ENCODE measurements at regions not wholly inside any gene's neighbourhood (a gene's known extent, or its start where the extent isn't known, plus 50 kb on each side); places are given as distances from the start of the nearest gene placed in this dataset.

DNA sequence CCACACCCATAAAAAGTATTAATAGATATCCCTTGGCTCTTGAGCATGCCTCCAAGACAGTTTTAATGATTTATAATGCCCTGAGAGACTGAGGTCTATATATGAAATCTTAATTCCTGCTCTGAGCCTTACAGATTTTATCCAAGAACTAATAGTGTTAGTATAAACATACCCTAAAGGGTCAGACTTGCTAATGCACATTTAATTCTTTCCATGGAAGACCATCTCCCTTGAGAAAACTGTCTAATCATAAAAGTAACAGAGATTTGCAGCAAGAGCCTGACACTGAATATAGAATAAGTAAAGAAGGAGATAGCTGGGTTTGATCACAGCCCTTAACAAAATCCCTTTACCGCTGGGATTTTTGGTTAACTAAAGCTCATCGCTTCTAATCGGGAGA is 650.8 kb upstream of the KLF12 start:
- no peak for DNase-seq (ENCODE audit: low read depth)

GRCh38 chr13:74778946-74779345 is 644.7 kb upstream of the KLF12 start:
- DNase-seq (ENCODE audit: low read depth): no peak

DNA sequence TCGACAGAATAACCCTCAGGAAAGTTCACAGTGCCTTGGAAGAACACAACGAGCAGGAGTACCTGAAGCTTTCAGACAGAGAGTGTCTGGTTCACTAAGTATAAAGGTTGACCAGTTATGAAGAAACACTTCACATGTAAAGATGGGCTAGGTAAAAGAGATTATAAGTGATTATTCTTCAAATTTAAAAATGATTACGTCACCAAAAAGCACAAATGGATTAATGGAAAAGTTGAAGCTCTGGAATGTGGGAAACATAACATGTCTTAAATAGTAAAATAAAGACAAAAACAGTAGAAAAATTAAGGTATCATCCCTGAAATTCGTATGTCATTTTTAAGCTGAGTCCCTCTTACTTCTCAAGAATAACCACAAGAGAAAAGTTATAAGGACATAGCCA is 643.9 kb upstream of the KLF12 start:
- DNase-seq (ENCODE audit: low read depth): no peak

GRCh38 chr13:74774264-74774663 is 640.1 kb upstream of the KLF12 start:
- DNase-seq (ENCODE audit: low read depth): no peak

DNA sequence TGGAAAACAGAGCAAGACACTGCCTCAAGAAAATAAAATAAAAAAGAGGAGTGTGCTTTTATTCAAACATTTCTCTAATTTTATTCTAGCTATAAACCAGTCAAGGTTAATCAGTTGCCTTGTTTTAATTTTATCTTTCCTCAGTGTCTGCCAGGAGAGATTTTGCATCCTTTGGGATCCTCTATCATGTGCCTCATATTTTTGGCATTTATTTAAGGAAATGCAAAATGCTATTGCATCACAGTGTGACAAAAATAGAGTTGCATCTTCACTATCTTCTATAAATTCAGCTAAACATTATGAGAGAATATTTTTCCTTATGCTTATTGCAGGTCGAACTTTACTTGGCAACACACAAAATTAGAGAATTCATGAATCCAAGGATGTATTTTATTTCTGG is 639.0 kb upstream of the KLF12 start:
- DNase-seq (ENCODE audit: low read depth): no peak

DNA sequence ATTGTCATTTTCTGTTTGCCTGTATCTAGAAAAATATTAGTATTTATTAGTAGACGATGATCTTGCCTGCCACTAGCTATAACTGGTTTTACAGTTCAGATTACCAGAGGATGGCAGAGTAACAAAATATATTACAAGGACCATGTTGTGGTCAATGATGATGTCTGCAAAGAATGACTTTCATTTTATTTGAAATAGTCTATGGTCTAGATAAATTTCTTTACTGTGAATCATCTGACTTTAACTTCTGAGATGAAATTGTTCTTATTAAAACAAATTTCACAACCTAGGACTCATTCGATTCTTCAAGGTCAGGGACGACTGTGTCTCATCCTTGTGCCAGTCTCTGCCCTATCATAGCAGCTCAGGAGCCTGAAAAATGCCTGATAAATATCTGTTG is 637.8 kb upstream of the KLF12 start:
- DNase-seq (ENCODE audit: low read depth): no peak

DNA sequence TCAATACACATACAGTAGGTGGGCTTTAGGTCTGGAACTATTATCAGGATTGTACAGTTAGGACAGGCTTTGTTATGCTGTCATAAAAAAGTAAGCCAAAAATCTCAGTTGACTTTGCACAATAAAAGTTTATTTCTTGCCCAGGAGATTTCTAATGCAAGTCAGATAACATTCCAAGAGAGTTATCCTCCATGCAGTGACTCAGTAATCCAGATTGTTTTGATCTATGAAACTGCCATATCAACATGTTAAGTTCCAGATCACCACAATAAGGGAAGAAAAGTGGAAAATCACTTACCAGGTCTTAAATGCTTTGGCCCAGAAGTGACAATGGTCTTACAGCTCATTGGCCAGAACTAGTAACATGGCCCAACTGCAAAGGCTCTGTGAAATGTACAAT is 636.2 kb upstream of the KLF12 start:
- DNase-seq (ENCODE audit: low read depth): no peak

DNA sequence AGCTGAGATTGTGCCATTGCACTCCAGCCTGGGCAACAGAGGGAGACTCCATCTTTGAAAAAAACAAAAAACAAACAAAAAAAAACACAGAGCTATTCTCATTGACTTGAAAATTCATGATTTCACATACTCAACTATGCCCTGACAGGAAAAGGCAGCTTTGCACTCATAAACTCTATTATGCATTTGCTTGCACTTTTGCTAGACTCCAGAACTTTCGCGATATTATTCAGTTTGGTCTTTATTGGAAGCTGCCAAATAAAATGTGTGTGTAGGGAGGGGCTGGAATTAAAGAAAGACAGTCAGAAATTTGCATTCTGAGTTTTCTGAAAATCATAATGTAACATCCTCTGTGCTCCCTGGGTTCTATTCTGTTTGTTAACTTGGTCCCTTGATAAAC is 635.1 kb upstream of the KLF12 start:
- no peak for DNase-seq (ENCODE audit: low read depth)

DNA sequence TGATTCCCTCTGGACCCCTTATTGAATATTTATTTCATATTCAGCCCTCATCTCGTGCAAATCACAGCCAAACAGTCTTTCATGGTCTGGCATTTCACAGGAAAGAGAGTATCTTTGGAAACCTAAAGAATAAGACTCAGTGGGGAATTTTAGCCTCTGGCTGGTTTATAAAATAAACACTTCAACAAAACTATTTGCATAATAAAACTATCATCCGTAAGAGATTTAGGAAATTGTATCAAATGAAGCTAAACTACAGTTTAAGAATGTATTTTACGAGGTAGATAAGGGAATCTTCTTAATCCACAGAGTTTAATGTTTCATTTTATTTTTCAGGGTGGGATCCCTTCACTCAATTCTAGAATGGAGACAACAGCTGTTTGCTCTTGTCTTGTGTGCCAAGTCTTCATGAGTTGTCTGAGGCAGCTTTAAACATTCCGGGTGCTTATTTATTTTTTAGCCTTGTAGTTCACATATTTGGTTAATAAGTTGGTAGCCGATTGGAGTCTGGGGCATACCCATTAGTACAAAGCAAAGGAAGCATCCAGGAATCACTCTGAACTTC is 634.4 kb upstream of the KLF12 start:
- DNase-seq (ENCODE audit: low read depth): no peak

- DNase-seq (ENCODE audit: low read depth): no peak
Measured at GRCh38 chr13:74767050-74767449, 632.8 kb upstream of the KLF12 start.

GRCh38 chr13:74765955-74766354 is 631.8 kb upstream of the KLF12 start:
- DNase-seq (ENCODE audit: low read depth): no peak

DNA sequence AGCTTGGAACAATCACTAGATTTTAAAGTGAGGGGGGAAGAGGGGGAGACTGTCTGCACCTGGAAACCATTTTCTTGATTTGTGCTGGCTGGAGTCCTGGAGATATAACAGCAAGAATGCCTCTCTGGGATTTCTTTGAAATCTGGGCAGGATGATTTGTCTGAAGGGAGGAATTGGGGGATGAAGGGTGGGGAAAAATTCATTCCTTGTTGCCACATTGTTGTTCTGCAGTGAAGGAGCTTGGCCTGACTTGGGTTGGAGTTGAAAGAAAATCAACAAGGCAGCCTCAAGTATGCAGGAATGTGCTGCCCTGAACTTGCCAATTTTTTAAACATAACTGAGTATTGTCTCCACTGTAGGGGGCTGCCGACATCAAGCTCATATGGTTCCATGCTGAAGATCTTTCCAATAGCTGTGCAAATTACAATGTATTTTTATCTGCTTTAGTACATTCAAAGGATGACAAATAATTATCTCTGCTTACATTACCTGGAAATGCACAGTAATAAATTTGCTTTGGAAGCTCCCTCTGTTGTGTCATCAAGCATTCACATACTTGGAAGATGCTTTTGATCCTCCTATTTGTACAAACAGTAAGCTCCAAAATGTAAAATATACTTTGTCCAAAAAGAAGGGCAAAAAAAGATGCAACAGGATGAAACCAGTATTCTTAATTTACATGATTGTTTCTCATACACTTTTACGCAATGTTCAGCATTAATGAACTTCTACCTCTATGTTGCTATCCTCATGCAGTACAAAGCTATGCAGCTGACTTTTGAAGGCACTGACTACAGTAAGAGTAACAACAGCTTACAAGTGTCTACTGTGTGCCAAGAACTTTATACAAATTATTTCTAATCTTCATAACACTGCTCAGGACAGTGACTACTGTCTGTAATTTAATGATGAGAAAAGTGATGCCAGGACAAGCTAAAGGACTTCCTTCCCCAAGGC is 627.9 kb upstream of the KLF12 start:
- no peak for DNase-seq (ENCODE audit: low read depth)

GRCh38 chr13:74758188-74758587 is 624.0 kb upstream of the KLF12 start:
- no peak for DNase-seq (ENCODE audit: low read depth)

GRCh38 chr13:74755065-74755464 is 620.9 kb upstream of the KLF12 start:
- DNase-seq (ENCODE audit: low read depth): no peak

- DNase-seq (ENCODE audit: low read depth): no peak
Measured at GRCh38 chr13:74751739-74752138, 617.5 kb upstream of the KLF12 start.

DNA sequence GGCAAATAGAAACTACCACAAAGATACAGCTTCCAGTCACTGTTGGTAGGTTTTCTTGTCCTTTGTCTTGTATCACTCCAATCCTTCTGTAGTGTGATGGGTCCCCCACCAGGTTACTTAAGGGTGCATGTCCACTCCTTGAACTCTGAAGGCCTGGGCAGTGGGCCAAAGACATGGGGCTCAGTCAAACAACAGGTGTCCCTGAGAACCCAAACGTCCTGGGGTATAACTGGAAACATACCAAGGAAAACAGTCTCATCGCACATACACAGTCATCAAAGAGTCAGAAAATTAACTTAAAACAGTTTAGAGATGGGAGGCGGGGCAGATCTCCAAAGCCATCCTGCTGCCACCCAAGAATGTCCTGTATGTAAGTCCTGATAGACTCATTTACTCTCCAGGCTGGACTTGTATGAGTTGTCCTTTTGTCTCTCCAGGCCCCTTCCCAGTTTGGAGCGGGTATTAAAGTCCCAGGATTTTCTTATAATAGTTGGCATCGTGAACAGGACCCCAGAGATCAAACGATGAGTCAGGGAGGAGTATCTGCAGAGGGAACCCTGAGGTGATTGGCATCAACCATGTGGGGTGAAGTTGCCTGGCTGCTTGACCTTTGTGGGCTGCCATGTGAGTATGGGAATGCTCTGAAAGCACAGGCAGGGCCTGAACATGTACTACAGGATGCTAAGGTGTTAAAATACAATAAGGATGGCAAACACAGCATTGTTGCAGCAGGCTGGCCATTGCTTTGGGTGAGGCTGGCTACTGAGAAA is 613.2 kb upstream of the KLF12 start:
- DNase-seq (ENCODE audit: low read depth): no peak

DNA sequence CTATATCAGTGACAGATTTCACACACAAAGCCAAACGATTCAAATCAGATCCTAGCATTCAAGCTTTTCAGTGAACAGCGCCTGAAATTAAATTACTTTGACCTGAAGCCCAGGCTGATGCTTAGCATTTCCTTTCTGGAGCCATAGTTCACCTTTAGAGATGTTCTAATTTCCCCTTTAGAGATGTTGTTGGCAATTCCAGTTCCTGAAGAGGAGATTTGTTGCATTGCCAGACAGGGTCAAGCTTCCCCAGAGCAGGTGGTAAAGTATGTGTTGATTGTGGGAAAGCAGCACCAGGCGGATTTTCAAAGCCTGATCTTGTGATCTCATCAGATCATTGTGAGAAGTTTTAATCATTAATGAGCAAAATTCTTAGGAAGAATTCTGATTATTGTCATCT is 609.8 kb upstream of the KLF12 start:
- DNase-seq (ENCODE audit: low read depth): no peak

DNA sequence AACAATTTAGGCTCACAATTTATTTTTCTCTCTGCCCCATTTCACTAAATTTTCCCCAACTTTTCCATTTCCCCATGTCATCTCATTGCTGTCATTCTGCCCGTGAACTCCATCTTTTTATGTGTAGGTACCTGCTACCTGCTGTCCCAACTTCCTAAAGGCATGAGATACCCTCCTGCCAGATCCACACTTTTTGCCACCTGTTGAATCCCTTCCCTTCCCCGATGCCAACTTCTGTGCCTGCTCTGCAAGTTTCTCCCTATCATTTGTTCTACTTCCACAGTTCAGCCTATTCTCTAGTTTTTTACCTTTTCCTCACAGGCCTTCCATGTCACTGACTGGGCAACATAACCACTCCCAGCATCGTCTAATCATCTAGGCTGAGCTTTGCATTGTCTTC is 607.5 kb upstream of the KLF12 start:
- no peak for DNase-seq (ENCODE audit: low read depth)

- no peak for DNase-seq (ENCODE audit: low read depth)
Measured at GRCh38 chr13:74732736-74733385, 598.7 kb upstream of the KLF12 start.

GRCh38 chr13:74731731-74732130 is 597.5 kb upstream of the KLF12 start:
- no peak for DNase-seq (ENCODE audit: low read depth)

DNA sequence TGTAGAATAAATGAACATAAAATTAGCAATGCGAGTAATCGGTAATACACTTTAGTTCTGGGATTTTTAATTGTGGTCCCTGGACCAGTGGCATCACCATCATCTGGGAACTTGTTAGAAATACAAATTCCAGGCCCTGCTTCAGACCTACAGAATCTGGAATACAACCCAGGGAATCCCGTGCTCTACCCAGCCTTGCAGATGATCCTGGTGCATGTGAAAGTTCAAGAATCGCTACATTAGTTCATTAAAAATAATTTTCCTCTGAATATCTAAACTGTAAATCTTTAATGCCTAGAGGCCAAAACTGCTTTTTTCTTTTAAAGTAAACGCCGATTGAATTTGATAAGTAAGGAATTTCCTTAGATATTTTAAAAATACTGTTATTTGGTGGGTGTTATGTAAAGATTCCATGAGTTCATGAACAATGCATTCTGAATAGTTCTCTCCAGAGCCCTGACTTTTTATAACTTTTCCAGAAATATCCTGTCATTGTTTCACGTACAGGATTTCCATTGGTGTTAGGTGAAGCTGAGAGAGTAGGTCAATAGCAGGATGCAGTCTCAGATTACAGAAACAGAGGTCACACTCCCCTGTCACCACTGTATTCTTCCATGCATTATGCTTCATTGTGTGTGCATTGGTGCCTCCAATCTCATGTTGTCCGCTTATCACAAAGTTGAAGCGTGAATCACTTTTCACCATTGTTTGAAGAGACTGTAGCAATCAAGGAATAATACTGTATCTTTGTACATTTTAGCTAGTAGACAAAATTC is 596.5 kb upstream of the KLF12 start:
- DNase-seq (ENCODE audit: low read depth): no peak

DNA sequence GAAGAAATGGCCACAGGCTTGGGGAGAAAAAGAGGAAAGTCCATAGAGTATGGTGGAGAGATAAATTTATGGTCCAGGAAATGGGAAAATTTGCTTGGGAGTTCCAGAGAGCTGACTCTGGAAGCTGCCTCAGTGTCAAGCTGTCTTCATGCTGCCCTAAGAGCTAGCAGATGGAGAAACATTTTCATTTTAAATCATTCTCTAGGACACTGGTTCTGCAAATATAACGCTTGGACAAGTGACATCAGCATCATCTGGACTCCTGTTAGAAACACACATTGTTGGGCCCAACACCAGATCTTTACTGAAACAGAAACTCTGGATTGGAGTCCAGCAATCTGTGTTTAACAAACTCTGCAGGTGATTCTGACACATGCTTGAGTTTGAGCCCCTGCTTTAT is 592.0 kb upstream of the KLF12 start:
- DNase-seq (ENCODE audit: low read depth): no peak
